ENCODE measurements at regions not wholly inside any gene's neighbourhood (a gene's known extent, or its start where the extent isn't known, plus 50 kb on each side); places are given as distances from the start of the nearest gene placed in this dataset.

- no peak overlapping the region for H3K4me3 ChIP-seq
- H3K9ac ChIP-seq (ENCODE audit: low read depth in 2 of 2, low read length in 2 of 2) = no peak overlapping the region
- no peak for DNase-seq
Observed at GRCh38 chr6:85136310-85136709, 313.6 kb upstream of the NT5E start.

GRCh38 chr6:85135376-85136094 lies 314.3 kb upstream of the NT5E start:
- Histone ChIP-seq H3K27ac (no peak overlapping the region), H3K36me3 (no peaks in the 10 kb centered on the region), H3K4me1 (no peaks in the 10 kb centered on the region), H3K9ac (ENCODE audit: low read depth in 2 of 2, low read length in 2 of 2) (no peak overlapping the region), H3K27me3 (no peaks in the 10 kb centered on the region), H3K4me3 (no peak overlapping the region), H3K9me3 (no peaks in the 10 kb centered on the region)
- no peak for TF ChIP-seq CTCF (IDR thresholded peaks at IDR 0.05)
- no peak for DNase-seq
- intact Hi-C loops (cut with DNase I) = no loop called here

More at GRCh38 chr6:85136310-85136709, 313.6 kb upstream of the NT5E start:
- intact Hi-C loops (cut with DNase I) = no loop called here
- Histone ChIP-seq H3K4me1 (no peaks in the 10 kb centered on the region), H3K36me3 (no peaks in the 10 kb centered on the region), H3K27me3 (no peaks in the 10 kb centered on the region), H3K27ac (no peak overlapping the region), H3K9me3 (no peaks in the 10 kb centered on the region)
- no peak for TF ChIP-seq CTCF (IDR thresholded peaks at IDR 0.05)

GRCh38 chr6:85134172-85134571 lies 315.7 kb upstream of the NT5E start:
- intact Hi-C loops (cut with DNase I) = no loop called here
- H3K36me3 ChIP-seq = no peaks in the 10 kb centered on the region

GRCh38 chr6:85132091-85132490 lies 317.8 kb upstream of the NT5E start:
- Histone ChIP-seq H3K27ac (no peak overlapping the region), H3K36me3 (no peaks in the 10 kb centered on the region), H3K9me3 (no peaks in the 10 kb centered on the region), H3K4me3 (no peak overlapping the region), H3K4me1 (no peaks in the 10 kb centered on the region), H3K27me3 (no peaks in the 10 kb centered on the region), H3K9ac (ENCODE audit: low read depth in 2 of 2, low read length in 2 of 2) (no peak overlapping the region)
- DNase-seq = no peak
- TF ChIP-seq CTCF (IDR thresholded peaks at IDR 0.05) = no peak
- intact Hi-C loops (cut with DNase I) = no loop called here

More at GRCh38 chr6:85134172-85134571, 315.7 kb upstream of the NT5E start:
- Histone ChIP-seq H3K4me3 (no peak overlapping the region), H3K9me3 (no peaks in the 10 kb centered on the region), H3K9ac (ENCODE audit: low read depth in 2 of 2, low read length in 2 of 2) (no peak overlapping the region), H3K27me3 (no peaks in the 10 kb centered on the region), H3K27ac (no peak overlapping the region), H3K4me1 (no peaks in the 10 kb centered on the region)
- TF ChIP-seq CTCF (IDR thresholded peaks at IDR 0.05) = no peak
- no peak for DNase-seq

GRCh38 chr6:85130743-85131142 lies 319.1 kb upstream of the NT5E start:
- H3K4me3 ChIP-seq = no peak overlapping the region
- no peak overlapping the region for H3K9ac ChIP-seq (ENCODE audit: low read depth in 2 of 2, low read length in 2 of 2)
- H3K27ac ChIP-seq = no peak overlapping the region
- H3K4me1 ChIP-seq = no peaks in the 10 kb centered on the region
- intact Hi-C loops (cut with DNase I) = no loop called here
- H3K36me3 ChIP-seq = no peaks in the 10 kb centered on the region
- no peaks in the 10 kb centered on the region for H3K27me3 ChIP-seq
- no peak for DNase-seq
- no peak for TF ChIP-seq CTCF (IDR thresholded peaks at IDR 0.05)
- no peaks in the 10 kb centered on the region for H3K9me3 ChIP-seq

All from colonic mucosa (tissue), 4 donors.